Medulla oblongata (tissue), 1 donor: ENCODE measurements at regions not wholly inside any gene's neighbourhood (a gene's known extent, or its start where the extent isn't known, plus 50 kb on each side); places are given as distances from the start of the nearest gene placed in this dataset.
"Not testable (repeated sequence)": the region's sequence is repeated elsewhere in the genome, so short reads cannot be mapped to it uniquely, and the experiment has no call there.

ENCODE experiments used
- DNase-seq: peaks from one replicate; pipeline ENCODE4 v3.0.0-alpha.2; 2015; ENCODE audit errors: extremely low spot score

DNA sequence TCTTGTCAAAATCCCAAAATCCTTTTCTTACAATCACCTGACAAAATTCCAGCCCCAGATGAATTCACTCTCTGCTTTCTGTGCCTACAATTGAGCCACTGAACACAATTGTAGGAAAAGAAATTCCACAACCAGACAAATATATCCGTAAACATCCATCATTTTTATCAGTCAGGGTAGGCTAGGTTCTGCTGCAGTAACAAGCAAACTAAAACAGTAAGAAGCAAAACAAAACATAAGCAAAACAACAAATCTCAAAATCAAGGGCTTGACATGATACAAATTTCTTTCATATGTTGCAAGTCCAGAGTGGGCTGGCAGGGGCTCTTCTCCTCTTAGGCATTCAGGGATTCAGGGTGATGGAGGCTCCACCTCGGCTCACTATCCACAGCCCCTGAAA lies 114.2 kb upstream of the MAN2A1 start:
- no peak for DNase-seq

DNA sequence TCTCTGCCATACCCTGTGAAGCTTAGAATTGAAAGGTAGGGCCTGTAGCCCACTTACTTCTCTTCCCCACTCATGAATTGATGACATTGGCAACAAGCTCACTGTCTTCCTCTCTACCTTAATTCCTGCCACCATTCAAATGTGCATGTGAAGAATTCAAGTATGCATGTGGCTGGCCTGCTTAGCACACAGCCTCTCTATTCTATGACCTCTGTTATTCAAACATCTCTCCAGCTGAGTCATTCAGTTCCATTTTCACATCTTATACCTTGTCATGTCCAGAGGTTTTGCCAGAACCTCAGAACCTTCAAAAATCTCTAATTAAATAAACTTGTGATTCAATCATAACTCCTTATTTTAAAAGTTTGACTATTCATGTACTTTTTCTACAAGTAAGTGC lies 114.7 kb upstream of the MAN2A1 start:
- DNase-seq = no peak

DNA sequence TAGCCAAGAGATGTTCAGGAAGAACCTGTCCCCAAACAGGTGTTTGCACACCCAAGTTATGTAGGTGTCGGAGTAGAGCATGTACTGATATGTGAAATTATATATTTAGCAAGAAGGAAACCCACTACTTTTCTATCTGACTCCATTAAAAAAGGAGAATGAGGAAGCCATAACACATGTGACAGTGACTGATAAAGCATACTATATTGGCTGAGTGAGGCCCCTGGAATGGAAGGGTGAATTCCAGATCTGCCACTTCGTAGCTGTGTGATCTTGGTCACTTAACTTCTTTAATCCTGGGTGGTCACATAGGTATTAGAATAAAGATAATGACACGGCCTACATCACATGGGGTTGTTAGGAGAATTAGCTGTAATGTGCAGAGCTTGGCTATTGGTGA lies 116.0 kb upstream of the MAN2A1 start:
- no peak for DNase-seq

DNA sequence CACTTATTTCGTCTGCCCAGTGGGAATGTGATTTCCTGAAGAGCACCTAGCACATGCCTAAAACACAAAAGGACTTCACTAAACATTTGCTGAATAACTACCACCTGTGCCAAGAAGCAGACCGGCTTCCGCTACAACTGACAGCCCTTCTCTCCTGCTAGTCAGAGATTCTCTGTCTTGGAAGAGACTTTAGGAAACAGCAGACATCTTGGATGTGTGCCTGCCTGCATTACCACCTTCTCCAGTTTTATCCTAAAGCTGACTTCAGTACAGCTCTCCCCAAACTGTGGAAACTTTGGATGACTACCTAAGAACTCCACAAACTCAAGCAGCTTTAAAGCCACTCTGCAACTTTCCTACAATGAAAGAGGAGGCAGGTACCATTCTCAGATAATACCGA lies 116.5 kb upstream of the MAN2A1 start:
- DNase-seq = no peak

DNA sequence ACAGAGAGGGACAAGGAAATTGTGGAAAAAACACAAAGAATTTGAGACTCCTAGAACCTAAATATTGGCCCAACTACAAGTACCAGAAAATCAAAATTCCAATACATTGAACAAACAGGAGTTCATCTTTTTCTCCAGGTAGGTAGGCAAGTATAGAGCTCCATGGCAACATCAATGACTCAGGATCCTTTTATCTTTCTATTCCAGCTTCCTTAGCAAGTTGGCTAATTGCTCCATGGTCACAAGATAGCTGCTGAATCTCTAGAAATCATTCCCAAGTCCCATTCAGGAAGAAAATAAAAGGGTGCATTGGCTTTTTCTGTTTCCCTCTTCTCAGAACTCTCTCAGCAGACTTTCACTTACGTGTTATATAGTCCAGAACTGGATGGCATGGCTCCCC lies 117.9 kb upstream of the MAN2A1 start:
- DNase-seq = no peak

DNA sequence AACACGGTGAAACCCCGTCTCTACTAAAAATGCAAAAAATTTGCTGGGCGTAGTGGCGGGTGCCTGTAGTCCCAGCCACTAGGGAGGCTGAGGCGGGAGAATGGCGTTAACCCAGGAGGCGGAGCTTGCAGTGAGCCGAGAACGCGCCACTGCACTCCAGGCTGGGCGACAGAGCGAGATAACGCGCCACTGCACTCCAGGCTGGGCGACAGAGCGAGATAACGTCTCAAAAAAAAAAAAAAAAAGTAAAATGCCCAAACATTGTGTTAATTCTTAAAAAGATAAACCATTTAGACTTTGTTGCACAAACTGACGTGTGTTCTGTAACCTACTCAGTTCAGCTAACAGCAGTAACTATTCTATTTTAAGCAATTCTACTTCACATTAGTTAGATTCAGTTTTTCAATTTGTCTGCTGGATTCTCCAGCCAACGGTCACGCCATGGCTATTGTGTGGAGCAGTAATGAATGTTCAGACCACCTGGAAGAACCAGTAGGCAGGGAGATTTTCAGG lies 119.3 kb upstream of the MAN2A1 start:
- DNase-seq = no peak

DNA sequence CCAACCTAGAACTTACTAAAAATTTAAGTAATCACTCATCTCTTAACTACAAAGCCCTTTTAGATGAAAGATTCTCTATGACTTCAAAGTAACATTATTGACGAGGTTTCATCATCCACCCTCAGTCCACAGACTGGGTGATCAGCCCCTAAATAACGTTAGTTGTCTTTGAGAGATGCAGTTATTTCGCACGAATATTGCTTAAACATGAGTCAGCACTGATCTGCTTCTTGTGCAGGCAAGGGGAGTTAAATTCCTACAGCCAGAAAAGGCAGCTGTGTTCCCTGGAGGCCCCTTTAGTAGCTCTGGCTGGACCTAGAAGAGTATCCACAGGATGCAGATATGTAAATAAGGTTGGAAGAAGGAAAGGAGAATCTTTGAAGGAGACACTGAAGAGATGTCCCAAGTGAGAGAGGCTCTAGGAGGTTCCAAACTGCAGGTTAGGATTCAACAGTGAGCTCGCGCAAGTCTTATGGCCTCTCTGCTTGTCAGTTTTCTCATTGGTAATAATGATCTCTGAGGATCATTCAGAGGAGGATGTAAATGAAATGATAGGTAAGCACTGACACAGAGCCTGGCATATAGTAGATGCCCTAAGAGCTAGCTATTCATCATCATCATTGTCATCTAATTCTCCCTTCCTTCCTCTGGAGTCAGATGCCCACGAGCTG lies 122.2 kb upstream of the MAN2A1 start:
- DNase-seq = no peak

DNA sequence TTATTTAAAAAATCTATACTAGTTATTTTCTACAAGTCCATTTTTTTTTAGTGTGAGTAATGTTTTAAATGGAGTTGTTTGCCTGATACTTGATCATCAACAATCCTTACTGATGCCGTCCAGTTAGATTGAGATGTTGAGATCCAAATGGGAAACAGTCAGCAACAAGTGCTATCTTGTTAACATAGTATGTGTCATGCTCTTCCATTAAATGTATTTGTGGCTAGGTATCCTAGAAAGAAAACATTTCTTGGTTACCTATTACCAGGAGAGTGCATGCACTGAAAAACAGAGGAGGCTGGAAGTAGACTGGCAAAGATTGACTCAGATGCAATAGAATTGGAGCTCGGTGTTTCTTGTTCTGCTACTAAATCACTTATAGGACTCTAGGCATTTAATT lies 123.4 kb upstream of the MAN2A1 start:
- DNase-seq = no peak

DNA sequence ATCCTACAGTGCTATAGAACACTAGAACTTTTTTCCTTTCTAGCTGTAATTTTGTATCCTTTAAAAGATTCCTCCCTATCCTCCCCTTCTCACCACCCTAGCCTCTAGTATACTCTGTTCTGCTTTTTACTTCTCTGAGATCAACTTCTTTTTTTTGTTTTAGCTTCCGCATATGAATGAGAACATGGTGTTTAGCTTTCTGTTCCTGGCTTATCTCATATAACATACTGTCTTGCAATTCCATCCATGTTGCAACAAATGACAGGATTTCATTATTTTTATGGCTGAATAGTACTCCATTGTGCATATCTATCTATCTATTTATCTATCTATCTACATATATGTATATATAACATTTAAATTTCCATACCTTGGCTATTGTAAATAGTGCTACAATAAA lies 126.0 kb upstream of the MAN2A1 start:
- DNase-seq = no peak

DNA sequence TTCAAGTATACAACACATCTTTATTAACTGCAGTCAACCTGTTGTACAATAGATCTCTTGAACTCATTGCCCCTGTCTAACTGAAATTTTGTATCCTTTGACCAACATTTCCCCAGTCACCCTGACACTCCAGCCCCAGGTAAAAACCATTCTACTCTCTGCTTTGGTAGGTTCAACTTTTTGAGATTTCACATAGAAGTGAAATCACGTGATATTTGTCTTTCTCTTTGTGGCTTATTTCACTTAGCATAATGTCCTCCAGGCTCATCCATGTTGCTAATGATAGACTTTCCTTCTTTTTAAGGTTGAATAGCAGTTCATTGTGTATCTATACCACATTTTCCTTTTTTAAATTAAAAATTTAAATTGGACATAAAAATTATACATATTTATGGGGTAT lies 126.5 kb upstream of the MAN2A1 start:
- no peak for DNase-seq

DNA sequence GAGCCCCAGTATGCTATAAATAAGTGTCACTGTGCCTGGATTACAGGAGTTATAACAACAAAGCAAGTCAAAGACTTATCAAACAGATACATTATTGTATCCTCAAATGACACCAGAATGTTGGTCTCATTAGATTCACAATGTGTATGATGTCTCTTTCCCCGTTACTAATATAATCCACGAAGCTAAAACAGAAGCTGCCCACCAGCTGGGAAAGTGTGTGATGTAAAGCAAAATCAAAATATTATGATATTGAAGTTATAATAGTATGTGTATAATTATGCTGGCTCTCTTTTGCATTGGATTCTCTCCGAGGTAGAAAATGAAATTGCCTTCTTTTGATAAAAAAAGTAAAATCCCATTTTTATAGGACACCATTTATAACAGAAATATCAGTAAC lies 127.3 kb upstream of the MAN2A1 start:
- no peak for DNase-seq

DNA sequence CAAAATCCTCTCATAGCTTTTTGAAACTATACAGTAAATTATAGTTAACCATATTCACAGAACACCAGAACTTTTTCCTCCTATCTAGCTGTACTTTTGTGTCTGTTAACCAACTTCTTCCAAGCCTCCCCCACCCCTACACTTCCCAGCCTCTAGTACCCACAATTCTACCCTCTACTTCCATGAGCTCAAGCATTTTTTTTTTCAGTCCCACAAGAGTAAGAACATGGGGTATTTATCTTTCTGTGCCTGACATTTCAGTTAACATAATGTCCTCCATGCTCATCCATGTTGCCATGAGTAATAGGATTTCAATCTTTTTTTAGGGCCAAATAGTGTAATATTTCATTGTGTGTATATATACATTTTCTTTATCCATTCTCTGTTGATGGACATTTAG lies 128.3 kb upstream of the MAN2A1 start:
- no peak for DNase-seq

DNA sequence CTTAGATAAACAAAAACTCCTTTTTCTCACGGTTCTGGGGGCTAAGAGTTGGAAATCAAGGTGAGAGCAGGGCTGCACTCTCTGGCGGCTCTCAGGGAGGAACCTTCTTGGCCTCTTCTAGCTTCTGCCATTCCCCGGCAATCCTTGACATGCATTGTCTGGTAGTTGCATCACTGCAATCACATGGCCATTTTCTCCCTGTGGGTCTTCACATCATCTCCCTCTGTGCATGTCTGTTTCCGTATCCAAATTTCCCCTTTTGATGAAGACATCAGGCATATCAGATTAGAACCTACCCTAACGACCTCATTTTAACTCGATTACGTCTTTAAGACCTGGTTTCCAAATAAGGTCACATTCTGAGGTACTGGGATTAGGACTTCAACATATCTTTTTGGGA lies 129.2 kb upstream of the MAN2A1 start:
- no peak for DNase-seq

DNA sequence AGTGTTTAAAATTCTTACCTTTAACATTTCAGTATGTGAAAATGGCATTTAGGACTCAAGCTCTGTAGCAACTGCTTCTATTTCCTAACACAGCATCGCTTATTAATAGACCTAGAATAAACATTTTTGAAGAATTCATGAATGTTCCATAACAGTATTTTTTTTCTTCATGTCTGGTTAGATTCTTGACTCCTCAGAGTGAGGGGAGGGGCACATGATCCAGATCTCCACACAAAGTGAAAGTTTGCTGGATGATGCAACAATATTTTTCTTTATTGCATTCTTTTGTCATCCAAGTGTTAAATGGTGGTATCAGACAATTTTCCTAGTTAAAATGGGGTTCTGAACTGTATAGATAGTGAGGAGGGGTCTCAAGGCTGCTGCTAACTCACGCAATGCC lies 130.8 kb upstream of the MAN2A1 start:
- DNase-seq = no peak

DNA sequence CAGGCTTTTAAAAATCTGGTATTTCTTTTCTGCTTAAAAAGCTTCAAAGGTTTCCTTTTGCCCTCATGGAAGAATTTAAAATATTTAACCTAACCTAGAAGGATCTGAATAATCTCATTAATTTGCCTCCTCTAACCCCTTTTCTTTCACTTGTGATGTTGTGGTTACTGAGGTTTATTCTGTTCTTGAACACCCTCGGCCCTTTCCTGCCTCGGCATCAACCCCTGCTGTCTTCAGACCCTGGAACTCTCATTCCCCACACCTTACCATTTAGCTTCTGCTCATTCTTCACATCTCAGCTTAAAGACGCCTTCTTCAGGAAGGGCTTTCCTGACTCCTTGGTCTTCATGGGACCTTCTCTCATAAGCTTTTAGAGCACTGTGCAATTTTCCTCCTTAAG lies 131.4 kb upstream of the MAN2A1 start:
- DNase-seq = no peak

DNA sequence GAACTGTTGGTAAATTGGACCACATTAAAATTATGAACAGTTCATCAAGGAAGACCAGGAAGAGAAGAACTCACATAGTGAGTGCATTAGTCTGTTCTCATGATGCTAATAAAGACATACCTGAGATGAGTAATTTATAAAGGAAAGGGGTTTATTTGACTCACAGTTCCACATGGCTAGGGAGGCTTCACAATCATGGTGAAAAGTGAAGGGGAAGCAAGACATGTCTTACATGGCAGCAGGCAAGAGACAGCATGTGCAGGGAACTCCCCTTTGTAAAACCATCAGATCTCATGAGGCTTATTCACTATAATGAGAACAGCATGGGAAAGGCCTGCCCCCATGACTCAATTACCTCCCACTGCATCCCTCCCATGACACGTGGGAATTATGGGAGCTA lies 135.9 kb upstream of the MAN2A1 start:
- no peak for DNase-seq

DNA sequence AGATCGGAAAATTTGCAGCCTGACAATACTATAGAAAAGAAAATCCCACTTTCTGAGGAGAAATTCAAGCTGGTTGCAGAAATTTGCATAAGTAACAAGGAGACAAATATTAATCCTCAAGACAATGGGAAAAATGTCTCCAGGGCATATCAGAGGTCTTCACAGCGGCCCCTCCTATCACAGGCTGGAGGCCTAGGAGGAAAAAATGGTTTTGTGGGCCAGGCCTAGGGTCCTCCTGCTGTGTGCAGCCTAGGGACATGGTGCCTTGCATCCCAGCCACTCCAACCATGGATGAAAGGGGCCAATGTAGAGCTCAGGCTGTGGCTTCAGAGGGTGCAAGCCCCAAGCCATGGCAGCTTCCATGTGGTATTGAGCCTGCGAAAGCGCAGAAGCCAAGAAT lies 138.5 kb upstream of the MAN2A1 start:
- DNase-seq = not testable (repeated sequence)

DNA sequence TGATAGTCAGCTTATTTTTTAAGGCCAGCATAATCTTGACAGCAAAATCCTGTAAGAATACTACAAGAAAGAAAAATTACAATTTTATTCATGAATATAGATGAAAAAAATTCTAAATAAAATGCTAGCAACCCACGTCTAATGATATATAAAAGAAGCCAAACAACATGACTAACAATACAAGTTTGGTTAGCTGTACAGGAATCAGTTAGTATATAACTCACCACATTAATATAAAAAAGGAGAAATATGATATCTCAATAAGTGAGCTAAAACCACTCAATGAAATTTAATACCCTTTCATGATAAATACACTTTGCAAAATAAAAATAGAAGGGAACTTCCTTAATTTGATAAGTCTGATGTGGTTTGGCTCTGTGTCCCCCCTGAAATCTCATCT lies 139.7 kb upstream of the MAN2A1 start:
- DNase-seq = no peak

DNA sequence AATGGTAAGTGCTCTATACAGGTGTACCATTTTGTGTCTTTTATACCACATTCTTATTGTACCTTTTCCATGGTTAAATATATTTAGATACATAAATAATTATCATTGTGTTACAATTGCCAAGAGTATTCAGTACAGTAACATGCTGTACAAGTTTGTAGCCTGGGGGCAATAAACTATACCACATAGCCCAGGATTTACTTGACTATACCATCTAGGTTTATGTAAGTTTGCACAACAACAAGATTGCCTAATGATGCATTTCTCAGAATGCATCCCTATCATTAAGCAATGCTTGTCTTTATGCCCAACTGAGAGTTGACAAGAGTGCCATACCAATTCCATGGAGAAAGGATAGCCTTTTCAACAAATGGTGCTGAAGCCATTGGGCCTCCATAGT lies 136.7 kb upstream of the PJA2 start:
- no peak for DNase-seq

DNA sequence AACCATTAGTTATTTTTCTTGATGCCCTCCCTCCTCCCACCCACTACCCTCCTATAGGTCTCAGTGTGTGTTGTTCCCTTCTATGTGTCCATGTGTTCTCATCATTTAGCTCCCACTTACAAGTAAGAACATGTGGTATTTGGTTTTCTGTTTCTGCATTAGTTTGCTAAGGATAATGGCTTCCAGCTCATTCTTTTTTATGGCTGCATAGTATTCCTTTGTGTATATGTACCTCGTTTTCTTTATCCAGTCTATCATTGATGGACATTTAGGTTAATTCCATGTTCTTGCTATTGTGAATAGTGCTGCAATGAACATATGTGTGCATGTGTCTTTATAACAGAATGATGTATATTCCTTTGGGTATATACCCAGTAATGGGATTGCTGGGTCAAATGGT lies 135.1 kb upstream of the PJA2 start:
- not testable (repeated sequence) for DNase-seq

DNA sequence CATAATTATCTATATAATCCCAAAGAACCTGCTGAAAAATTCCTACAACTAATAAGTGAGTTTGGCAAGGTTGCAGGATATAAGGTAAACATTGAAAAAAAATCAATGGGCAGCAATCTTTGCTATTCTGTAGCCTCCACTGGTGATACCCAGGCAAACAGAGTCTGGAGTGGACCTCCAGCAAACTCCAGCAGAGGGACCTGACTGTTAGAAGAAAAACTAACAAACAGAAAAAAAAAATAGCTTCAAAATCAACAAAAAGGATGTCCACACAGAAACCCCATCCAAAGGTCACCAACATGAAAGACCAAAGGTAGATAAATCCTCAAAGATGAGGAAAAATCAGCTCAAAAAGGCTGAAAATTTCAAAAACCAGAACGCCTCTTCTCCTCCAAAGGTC lies 128.9 kb upstream of the PJA2 start:
- DNase-seq = not testable (repeated sequence)

DNA sequence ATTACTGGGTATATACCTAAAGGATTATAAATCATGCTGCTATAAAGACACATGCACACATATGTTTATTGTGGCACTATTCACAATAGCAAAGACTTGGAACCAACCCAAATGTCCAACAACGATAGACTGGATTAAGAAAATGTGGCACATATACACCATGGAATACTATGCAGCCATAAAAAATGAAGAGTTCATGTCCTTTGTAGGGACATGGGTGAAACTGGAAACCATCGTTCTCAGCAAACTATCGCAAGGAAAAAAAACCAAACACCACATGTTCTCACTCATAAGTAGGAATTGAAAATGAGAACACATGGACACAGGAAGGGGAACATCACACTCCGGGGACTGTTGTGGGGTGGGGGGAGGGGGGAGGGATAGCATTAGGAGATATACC lies 125.3 kb upstream of the PJA2 start:
- not testable (repeated sequence) for DNase-seq

DNA sequence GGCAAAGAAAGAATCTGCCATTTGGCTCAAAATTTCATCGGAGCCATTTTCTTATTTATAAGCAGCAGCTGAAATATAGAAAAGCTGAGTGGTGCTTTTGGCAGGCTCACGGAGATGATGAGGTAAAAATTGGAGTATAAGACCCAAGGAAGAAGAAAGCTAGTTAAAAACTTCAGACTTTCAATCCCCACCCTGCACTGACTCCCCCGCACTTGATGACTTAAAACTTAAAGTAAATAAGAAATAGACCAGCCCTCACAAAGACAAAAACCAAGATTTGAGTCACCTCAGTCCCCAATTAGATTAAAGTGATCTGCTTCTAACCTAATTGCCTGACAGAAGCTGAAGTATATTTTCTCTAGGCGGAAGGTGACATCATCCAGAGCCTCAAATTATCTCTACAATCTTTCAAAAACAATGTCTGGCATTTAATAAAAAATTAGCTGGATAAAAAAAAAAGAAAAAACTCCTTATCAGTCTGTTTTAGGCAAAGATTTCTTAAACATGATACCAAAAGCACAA lies 124.0 kb upstream of the PJA2 start:
- DNase-seq = no peak

DNA sequence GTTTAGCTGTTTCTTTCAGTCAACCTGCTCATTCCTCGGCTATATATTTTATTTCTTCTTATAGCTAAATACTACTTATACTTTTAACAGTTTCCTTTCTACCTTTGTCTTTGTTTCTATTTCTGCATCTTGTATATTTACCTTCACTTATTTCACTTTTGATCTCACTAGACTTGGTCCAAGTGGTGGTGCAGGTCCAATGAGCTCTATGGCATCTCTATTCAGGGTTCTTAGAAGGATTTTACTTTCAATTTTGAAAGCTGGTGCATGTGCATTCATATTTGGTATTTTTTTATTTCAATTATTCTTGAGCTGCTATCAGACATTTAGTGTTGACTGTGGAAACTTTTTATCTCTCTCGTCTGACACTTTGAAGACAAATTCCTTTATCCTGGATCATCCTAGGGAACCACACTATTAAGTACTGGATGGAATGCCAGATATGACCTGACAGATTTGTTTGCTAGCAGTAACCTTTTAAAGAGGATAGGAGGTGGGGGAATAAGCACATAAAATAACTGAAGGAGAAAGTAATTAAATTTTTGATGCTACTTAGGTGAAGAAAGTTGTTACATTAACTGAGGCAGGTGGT lies 123.1 kb upstream of the PJA2 start:
- no peak for DNase-seq
